ENCODE measurements at regions not wholly inside any gene's neighbourhood (a gene's known extent, or its start where the extent isn't known, plus 50 kb on each side); places are given as distances from the start of the nearest gene placed in this dataset.
"Not testable (repeated sequence)": the region's sequence is repeated elsewhere in the genome, so short reads cannot be mapped to it uniquely, and the experiment has no call there.

GRCh38 chr1:100791586-100791985, 72.0 kb downstream of the VCAM1 start:
- H3K4me3 ChIP-seq: no peak overlapping the region
- H3K27ac ChIP-seq: no peak overlapping the region
- ATAC-seq (replicated peaks in 6 of 8): no peak
- in situ Hi-C loops (cut with MboI; ENCODE audit: low pct_unique_long_range_greater_than_20kb in 2 of 9, low sequenced_read_pairs in 9 of 9, unreplicated experiment in 9 of 9): no loop called here
- H3K4me1 ChIP-seq (replicated peaks in 1 of 2): peaks cover 13 to 24% of the 10 kb centered on the region in 2 donors
- WGBS, 10 experiments: 43 to 97% (median 86%) methylated on average over 1 to 2 of the region's 2 CpGs

GRCh38 chr1:100793659-100794058, 74.1 kb downstream of the VCAM1 start:
- in situ Hi-C loops (cut with MboI; ENCODE audit: low pct_unique_long_range_greater_than_20kb in 2 of 9, low sequenced_read_pairs in 9 of 9, unreplicated experiment in 9 of 9): no loop called here
- Histone ChIP-seq H3K4me1 (replicated peaks in 1 of 2) (peaks cover 13 to 18% of the 10 kb centered on the region in 2 donors), H3K4me3 (no peak overlapping the region), H3K27ac (no peak overlapping the region)
- ATAC-seq (replicated peaks in 6 of 8): peak in 2 of 8 experiments; percentile 42 to 80
- 33 to 96% (median 79%) methylated on average over 1 to 3 of the region's 3 CpGs; no CpG with 5 or more reads in 1 of the 10 experiments for WGBS, 10 experiments

- in situ Hi-C loops (cut with MboI; ENCODE audit: low pct_unique_long_range_greater_than_20kb in 2 of 9, low sequenced_read_pairs in 9 of 9, unreplicated experiment in 9 of 9): no loop called here
- H3K4me1 ChIP-seq (replicated peaks in 1 of 2): peaks cover 13 to 18% of the 10 kb centered on the region in 2 donors
- peak; percentile 39 to 95 (median 84) for ATAC-seq (replicated peaks in 6 of 8)
- 7 to 100% (median 60%) methylated on average over 2 to 6 of the region's 6 CpGs for whole genome bisulfite sequencing, 10 experiments
- H3K27ac ChIP-seq: no peak overlapping the region
- no peak overlapping the region for H3K4me3 ChIP-seq
These were observed 75.5 kb downstream of the VCAM1 start for GRCh38 chr1:100794748-100795645.

GRCh38 chr1:100795646-100795985, 76.1 kb downstream of the VCAM1 start:
- 36 to 100% (median 58%) methylated on average over 1 to 3 of the region's 3 CpGs; no CpG with 5 or more reads in 3 of the 10 experiments for WGBS, 10 experiments
- peak in 2 of 8 experiments; percentile 25 to 34 for ATAC-seq (replicated peaks in 6 of 8)
- in situ Hi-C loops (cut with MboI; ENCODE audit: low pct_unique_long_range_greater_than_20kb in 2 of 9, low sequenced_read_pairs in 9 of 9, unreplicated experiment in 9 of 9): no loop called here
- no peak overlapping the region for H3K4me3 ChIP-seq
- no peak overlapping the region for H3K27ac ChIP-seq
- peaks cover 13 to 18% of the 10 kb centered on the region in 2 donors for H3K4me1 ChIP-seq (replicated peaks in 1 of 2)

GRCh38 chr1:100796046-100796445, 76.5 kb downstream of the VCAM1 start:
- Histone ChIP-seq H3K27ac (no peak overlapping the region), H3K4me3 (no peak overlapping the region), H3K4me1 (replicated peaks in 1 of 2) (peaks cover 13 to 18% of the 10 kb centered on the region in 2 donors)
- no peak for ATAC-seq (replicated peaks in 6 of 8)
- in situ Hi-C loops (cut with MboI; ENCODE audit: low pct_unique_long_range_greater_than_20kb in 2 of 9, low sequenced_read_pairs in 9 of 9, unreplicated experiment in 9 of 9): no loop called here

GRCh38 chr1:100799548-100799947, 80.0 kb downstream of the VCAM1 start:
- no peak overlapping the region for H3K4me3 ChIP-seq
- peak in 1 of 8 experiments; percentile 18 for ATAC-seq (replicated peaks in 6 of 8)
- H3K27ac ChIP-seq: no peak overlapping the region
- in situ Hi-C loops (cut with MboI; ENCODE audit: low pct_unique_long_range_greater_than_20kb in 2 of 9, low sequenced_read_pairs in 9 of 9, unreplicated experiment in 9 of 9): no loop called here
- 0 to 100% (median 78%) methylated on average over 1 to 2 of the region's 2 CpGs for WGBS, 10 experiments
- H3K4me1 ChIP-seq (replicated peaks in 1 of 2): peaks cover 11 to 16% of the 10 kb centered on the region in 2 donors

GRCh38 chr1:100799954-100800612, 80.5 kb downstream of the VCAM1 start:
- Histone ChIP-seq H3K4me1 (replicated peaks in 1 of 2) (peaks cover 6 to 10% of the 10 kb centered on the region in 2 donors), H3K27ac (no peak overlapping the region), H3K4me3 (no peak overlapping the region)
- in situ Hi-C loops (cut with MboI; ENCODE audit: low pct_unique_long_range_greater_than_20kb in 2 of 9, low sequenced_read_pairs in 9 of 9, unreplicated experiment in 9 of 9): no loop called here
- 29 to 100% (median 83%) methylated on average over 1 of the region's 1 CpG; no CpG with 5 or more reads in 3 of the 10 experiments for WGBS, 10 experiments
- ATAC-seq (replicated peaks in 6 of 8): peak in 1 of 8 experiments; percentile 30

- 45 to 100% (median 87%) methylated on average over 1 to 4 of the region's 4 CpGs for WGBS, 10 experiments
- in situ Hi-C loops (cut with MboI; ENCODE audit: low pct_unique_long_range_greater_than_20kb in 2 of 9, low sequenced_read_pairs in 9 of 9, unreplicated experiment in 9 of 9); H3K4me3 ChIP-seq; H3K4me1 ChIP-seq (replicated peaks in 1 of 2); ATAC-seq (replicated peaks in 6 of 8); H3K27ac ChIP-seq: not testable (repeated sequence)
These were observed 81.7 kb downstream of the VCAM1 start for GRCh38 chr1:100801256-100801655.

- ATAC-seq (replicated peaks in 6 of 8); H3K4me3 ChIP-seq; H3K4me1 ChIP-seq (replicated peaks in 1 of 2); H3K27ac ChIP-seq; in situ Hi-C loops (cut with MboI; ENCODE audit: low pct_unique_long_range_greater_than_20kb in 2 of 9, low sequenced_read_pairs in 9 of 9, unreplicated experiment in 9 of 9): not testable (repeated sequence)
- WGBS, 10 experiments: 20 to 93% (median 70%) methylated on average over 1 to 3 of the region's 4 CpGs; no CpG with 5 or more reads in 4 of the 10 experiments
These were observed 83.7 kb downstream of the VCAM1 start for GRCh38 chr1:100803280-100803679.

- no peak for ATAC-seq (replicated peaks in 6 of 8)
- H3K4me1 ChIP-seq (replicated peaks in 1 of 2): no peaks in the 10 kb centered on the region
- in situ Hi-C loops (cut with MboI; ENCODE audit: low pct_unique_long_range_greater_than_20kb in 2 of 9, low sequenced_read_pairs in 9 of 9, unreplicated experiment in 9 of 9): no loop called here
- H3K27ac ChIP-seq: no peak overlapping the region
- H3K4me3 ChIP-seq: no peak overlapping the region
- 0 to 100% (median 67%) methylated on average over 1 to 2 of the region's 2 CpGs; no CpG with 5 or more reads in 2 of the 10 experiments for WGBS, 10 experiments
These were observed 87.1 kb downstream of the VCAM1 start for GRCh38 chr1:100806601-100807000.

- in situ Hi-C loops (cut with MboI; ENCODE audit: low pct_unique_long_range_greater_than_20kb in 2 of 9, low sequenced_read_pairs in 9 of 9, unreplicated experiment in 9 of 9): no loop called here
- Histone ChIP-seq H3K4me3 (no peak overlapping the region), H3K4me1 (replicated peaks in 1 of 2) (peaks cover 0 to 3% of the 10 kb centered on the region in 2 donors), H3K27ac (no peak overlapping the region)
- WGBS, 10 experiments: 35 to 92% (median 80%) methylated on average over 2 to 4 of the region's 4 CpGs; no CpG with 5 or more reads in 1 of the 10 experiments
- ATAC-seq (replicated peaks in 6 of 8): no peak
These were observed 84.3 kb downstream of the EXTL2 start for GRCh38 chr1:100810360-100810759.

GRCh38 chr1:100811808-100812207, 82.8 kb downstream of the EXTL2 start:
- in situ Hi-C loops (cut with MboI; ENCODE audit: low pct_unique_long_range_greater_than_20kb in 2 of 9, low sequenced_read_pairs in 9 of 9, unreplicated experiment in 9 of 9): no loop called here
- Histone ChIP-seq H3K4me3 (no peak overlapping the region), H3K27ac (no peak overlapping the region), H3K4me1 (replicated peaks in 1 of 2) (peaks cover 0 to 3% of the 10 kb centered on the region in 2 donors)
- 33 to 100% (median 80%) methylated on average over 1 of the region's 1 CpG; no CpG with 5 or more reads in 3 of the 10 experiments for WGBS, 10 experiments
- no peak for ATAC-seq (replicated peaks in 6 of 8)

- H3K4me3 ChIP-seq; H3K27ac ChIP-seq; in situ Hi-C loops (cut with MboI; ENCODE audit: low pct_unique_long_range_greater_than_20kb in 2 of 9, low sequenced_read_pairs in 9 of 9, unreplicated experiment in 9 of 9); H3K4me1 ChIP-seq (replicated peaks in 1 of 2); ATAC-seq (replicated peaks in 6 of 8): not testable (repeated sequence)
- 55 to 96% (median 81%) methylated on average over 2 to 3 of the region's 3 CpGs for WGBS, 10 experiments
These were observed 79.7 kb downstream of the EXTL2 start for GRCh38 chr1:100814938-100815337.
